ENCODE measurements at regions not wholly inside any gene's neighbourhood (a gene's known extent, or its start where the extent isn't known, plus 50 kb on each side); places are given as distances from the start of the nearest gene placed in this dataset.

DNA sequence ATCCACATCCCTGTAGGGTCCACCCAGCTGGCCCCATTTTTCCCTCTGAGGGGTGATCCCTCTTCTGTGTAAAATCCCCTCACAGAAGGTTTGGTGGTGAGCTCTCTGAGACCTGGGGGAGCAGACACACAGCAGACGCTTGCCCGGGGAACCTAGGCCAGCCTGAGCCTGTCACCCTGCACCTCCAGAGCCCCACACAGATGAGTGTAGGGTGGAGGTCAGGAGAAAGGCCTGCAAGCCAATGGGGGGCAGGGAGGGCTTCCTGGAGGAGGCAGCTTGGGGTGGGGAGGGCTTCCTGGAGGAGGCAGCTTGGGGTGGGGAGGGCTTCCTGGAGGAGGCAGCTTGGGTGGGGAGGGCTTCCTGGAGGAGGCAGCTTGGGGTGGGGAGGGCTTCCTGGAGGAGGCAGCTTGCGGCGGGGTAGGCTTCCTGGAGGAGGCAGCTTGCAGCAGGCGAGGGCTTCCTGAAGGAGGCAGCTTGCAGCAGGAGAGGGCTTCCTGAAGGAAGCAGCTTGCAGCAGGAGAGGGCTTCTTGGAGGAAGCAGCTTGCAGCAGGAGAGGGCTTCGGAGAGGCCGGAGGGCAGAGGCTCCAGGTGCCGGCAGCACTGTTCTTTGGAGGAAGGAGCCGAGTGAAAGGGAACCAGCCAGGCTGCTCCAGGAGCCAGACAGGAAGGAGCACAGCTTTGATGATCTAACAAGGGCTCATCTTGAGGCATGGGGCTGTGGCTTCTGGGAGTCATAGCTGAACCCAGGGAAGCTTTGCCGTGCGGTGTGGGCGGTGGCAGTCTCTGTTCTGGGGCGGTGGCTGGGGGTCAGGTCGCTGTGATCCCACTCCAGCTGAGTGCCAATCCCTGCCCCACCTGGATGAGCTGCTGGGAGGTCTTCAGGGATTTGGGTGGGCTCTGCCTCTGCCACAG lies 83.7 kb upstream of the ZNF469 start:
- TF ChIP-seq, protein P1, sequence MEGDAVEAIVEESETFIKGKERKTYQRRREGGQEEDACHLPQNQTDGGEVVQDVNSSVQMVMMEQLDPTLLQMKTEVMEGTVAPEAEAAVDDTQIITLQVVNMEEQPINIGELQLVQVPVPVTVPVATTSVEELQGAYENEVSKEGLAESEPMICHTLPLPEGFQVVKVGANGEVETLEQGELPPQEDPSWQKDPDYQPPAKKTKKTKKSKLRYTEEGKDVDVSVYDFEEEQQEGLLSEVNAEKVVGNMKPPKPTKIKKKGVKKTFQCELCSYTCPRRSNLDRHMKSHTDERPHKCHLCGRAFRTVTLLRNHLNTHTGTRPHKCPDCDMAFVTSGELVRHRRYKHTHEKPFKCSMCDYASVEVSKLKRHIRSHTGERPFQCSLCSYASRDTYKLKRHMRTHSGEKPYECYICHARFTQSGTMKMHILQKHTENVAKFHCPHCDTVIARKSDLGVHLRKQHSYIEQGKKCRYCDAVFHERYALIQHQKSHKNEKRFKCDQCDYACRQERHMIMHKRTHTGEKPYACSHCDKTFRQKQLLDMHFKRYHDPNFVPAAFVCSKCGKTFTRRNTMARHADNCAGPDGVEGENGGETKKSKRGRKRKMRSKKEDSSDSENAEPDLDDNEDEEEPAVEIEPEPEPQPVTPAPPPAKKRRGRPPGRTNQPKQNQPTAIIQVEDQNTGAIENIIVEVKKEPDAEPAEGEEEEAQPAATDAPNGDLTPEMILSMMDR (IDR thresholded peaks at IDR 0.05; ENCODE audit: poor library complexity) = no peak
- no peak for TF ChIP-seq EZH2phosphoT487 (IDR thresholded peaks at IDR 0.05; ENCODE audit: low read depth, severe bottlenecking, unreplicated experiment)
- TF ChIP-seq EZH2 (IDR thresholded peaks at IDR 0.05; ENCODE audit: borderline replicate concordance) = no peak

All from hepatocyte (in vitro differentiated cells).